ENCODE measurements at regions not wholly inside any gene's neighbourhood (a gene's known extent, or its start where the extent isn't known, plus 50 kb on each side); places are given as distances from the start of the nearest gene placed in this dataset.

DNA sequence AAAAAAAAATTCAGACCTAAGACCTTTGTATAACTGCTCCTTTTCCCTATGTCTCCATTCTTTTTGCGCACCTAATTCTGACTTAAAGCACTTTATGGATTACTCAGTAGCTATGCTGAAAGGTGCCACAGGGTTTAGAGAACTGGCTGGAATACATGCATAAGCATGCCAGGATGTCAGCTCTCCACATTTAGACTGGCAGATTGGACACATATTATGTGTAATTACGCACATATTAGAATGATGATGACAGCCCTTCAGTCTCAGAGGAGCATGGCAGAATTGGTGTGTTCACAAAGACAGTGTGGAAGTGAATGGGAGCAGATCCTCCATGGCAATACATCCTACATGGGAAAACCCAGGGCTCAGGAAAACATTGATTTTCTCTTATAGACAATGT lies 108.1 kb upstream of the LSAMP start:
- intact Hi-C loops (cut with micrococcal nuclease) (no loop called here), in situ Hi-C loops (cut with MboI; ENCODE audit: low sequenced_read_pairs) (no loop called here), dilution Hi-C loops (cut with HindIII; ENCODE audit: low sequenced_read_pairs, unreplicated experiment) (no loop called here)
- Histone ChIP-seq H3K36me3 (ENCODE audit: control insufficient read depth, insufficient read depth, low read length) (no peaks in the 10 kb centered on the region), H3K56ac (ENCODE audit: extremely low read depth, insufficient read depth, low read length) (no peak overlapping the region), H2BK5ac (ENCODE audit: low read depth, low read length, poor library complexity, severe bottlenecking) (no peak overlapping the region), H3K18ac (ENCODE audit: low read depth, low read length) (no peak overlapping the region), H2BK15ac (ENCODE audit: low read depth, low read length) (no peak overlapping the region), H3K23ac (ENCODE audit: low read depth, low read length) (no peak overlapping the region), H4K20me1 (ENCODE audit: insufficient read depth, low read length) (no peaks in the 10 kb centered on the region), H2AK5ac (ENCODE audit: low read depth, low read length) (no peak overlapping the region), H3K27me3 (ENCODE audit: control insufficient read depth, insufficient read depth, low read length) (no peaks in the 10 kb centered on the region), H4K91ac (ENCODE audit: insufficient read depth, low read depth, low read length) (no peak overlapping the region), H3K79me1 (ENCODE audit: low read depth in 1 of 2, low read length in 2 of 2) (no peaks in the 10 kb centered on the region), H3K4me2 (ENCODE audit: low read depth, low read length) (no peak overlapping the region), H2BK120ac (ENCODE audit: low read depth, low read length) (no peak overlapping the region), H2AFZ (replicated peaks; ENCODE audit: low read length, poor library complexity) (no peak overlapping the region), H3K9me1 (ENCODE audit: insufficient read depth, low read length) (no peaks in the 10 kb centered on the region), H3K27ac (ENCODE audit: insufficient read depth, low read length) (no peak overlapping the region), H2BK20ac (ENCODE audit: low read depth, low read length) (no peak overlapping the region), H3K14ac (replicated peaks; ENCODE audit: low read depth, low read length) (no peak overlapping the region), H3K4ac (ENCODE audit: low read depth, low read length) (no peak overlapping the region), H2AK9ac (replicated peaks; ENCODE audit: low read depth, low read length, poor library complexity) (no peak overlapping the region), H3K4me3 (ENCODE audit: insufficient read depth, low read depth, low read length) (no peak overlapping the region), H4K5ac (ENCODE audit: low read depth, low read length) (no peak overlapping the region), H3K9me3 (ENCODE audit: control insufficient read depth, insufficient read depth, low read length) (no peaks in the 10 kb centered on the region), H4K8ac (ENCODE audit: low read depth in 2 of 2, low read length in 2 of 2) (no peak overlapping the region), H3K4me1 (ENCODE audit: control insufficient read depth, insufficient read depth, low read length) (no peaks in the 10 kb centered on the region), H3K9ac (ENCODE audit: low read depth, low read length) (no peak overlapping the region)
- BruUV-seq (replicated peaks) = no TSS peak
- POLR2A ChIA-PET (ENCODE audit: unreplicated experiment) = no interaction called here
- no CpG with 5 or more reads among the region's 2 CpGs for WGBS, 2 experiments (ENCODE audit: extremely low coverage in 2 of 2, insufficient read length in 1 of 2)
- CTCF ChIA-PET = no interaction called here
- DNase-seq (no peak), ATAC-seq (ENCODE audit: low read depth) (no peak)
- no peak for TF ChIP-seq RCOR1 (IDR thresholded peaks at IDR 0.05; ENCODE audit: insufficient replicate concordance, low read length)
